Liver (tissue), 8 donors: ENCODE measurements at regions not wholly inside any gene's neighbourhood (a gene's known extent, or its start where the extent isn't known, plus 50 kb on each side); places are given as distances from the start of the nearest gene placed in this dataset.

ENCODE experiments used
- DNase-seq: peaks from one replicate; pipeline ENCODE4 v3.0.0-alpha.2; 2017; ENCODE audit warnings: low spot score
- H3K27ac ChIP-seq, 2 donors: one replicate each; pipeline ENCODE4 v1.7.0; 2013; ENCODE audit warnings: inconsistent platforms in 2 of 2, low read length in 2 of 2, control low read depth in 1 of 2, low read depth in 1 of 2, mild to moderate bottlenecking in 1 of 2
- H3K27me3 ChIP-seq, 4 donors: one replicate each; pipeline versions ENCODE4 v1.6.1 to v1.7.0; 2013; ENCODE audit warnings: low read length in 3 of 4, inconsistent platforms in 1 of 4, mild to moderate bottlenecking in 1 of 4, moderate library complexity in 1 of 4; ENCODE audit not compliant: control insufficient read depth in 4 of 4, insufficient read depth in 4 of 4
- H3K36me3 ChIP-seq, 4 donors: one replicate each; pipeline versions ENCODE4 v1.6.1 to v1.7.0; 2013; ENCODE audit warnings: low read length in 3 of 4, mild to moderate bottlenecking in 3 of 4, low read depth in 1 of 4, moderate library complexity in 1 of 4; ENCODE audit not compliant: control insufficient read depth in 4 of 4, insufficient read depth in 3 of 4
- H3K4me1 ChIP-seq, 4 donors: one replicate each; pipeline versions ENCODE4 v1.6.1 to v1.7.0; 2013; ENCODE audit warnings: low read length in 3 of 4, mild to moderate bottlenecking in 3 of 4, moderate library complexity in 1 of 4; ENCODE audit not compliant: control insufficient read depth in 4 of 4, insufficient read depth in 4 of 4
- H3K4me3 ChIP-seq, 3 donors: one replicate each; pipeline versions ENCODE4 v1.6.1 to v1.7.0; 2013; ENCODE audit warnings: low read length in 3 of 3, control low read depth in 1 of 3, low read depth in 1 of 3, mild to moderate bottlenecking in 1 of 3
- H3K9ac ChIP-seq, 2 donors: one replicate each; pipeline ENCODE4 v1.7.0; 2013; ENCODE audit warnings: low read length in 2 of 2, mild to moderate bottlenecking in 2 of 2, moderate library complexity in 2 of 2, control low read depth in 1 of 2, low read depth in 1 of 2
- H3K9me3 ChIP-seq, 4 donors: one replicate each; pipeline versions ENCODE4 v1.6.1 to v1.7.0; 2013; ENCODE audit warnings: low read length in 3 of 4; ENCODE audit not compliant: control insufficient read depth in 4 of 4
- ATF3 ChIP-seq: IDR thresholded peaks from 2 replicates; pipeline ENCODE4 v1.6.1; 2016; ENCODE audit warnings: antibody characterized with exemption
- CTCF ChIP-seq: fragments of 150-350 bp; IDR thresholded peaks from 2 replicates; pipeline ENCODE4 v1.5.1; 2017; ENCODE audit warnings: improper control_type of control experiment, low read depth, low read length; ENCODE audit not compliant: missing input control
- EGR1 ChIP-seq, 2 donors: IDR thresholded peaks; 2 replicates each; pipeline ENCODE4 v1.6.1; 2016 to 2018; ENCODE audit warnings: antibody characterized with exemption in 2 of 2, low read depth in 2 of 2
- FOXA1 ChIP-seq: IDR thresholded peaks from 2 replicates; pipeline ENCODE4 v1.6.1; 2016; ENCODE audit warnings: antibody characterized with exemption
- FOXA2 ChIP-seq: IDR thresholded peaks from 2 replicates; pipeline ENCODE4 v1.6.1; 2016; ENCODE audit warnings: antibody characterized with exemption
- GABPA ChIP-seq, 2 donors: IDR thresholded peaks in 1 of 2; conservative IDR thresholded peaks in 1 of 2; 2 replicates each; pipeline ENCODE4 v1.6.1; 2016; ENCODE audit warnings: antibody characterized with exemption in 2 of 2, mild to moderate bottlenecking in 1 of 2, moderate library complexity in 1 of 2
- HNF4A ChIP-seq, 2 donors: conservative IDR thresholded peaks; 2 replicates each; pipeline ENCODE4 v1.6.1; 2016; ENCODE audit warnings: antibody characterized with exemption in 2 of 2, mild to moderate bottlenecking in 2 of 2
- HNF4G ChIP-seq: IDR thresholded peaks from 2 replicates; pipeline ENCODE4 v1.6.1; 2016; ENCODE audit warnings: antibody characterized with exemption
- JUND ChIP-seq, 2 donors: IDR thresholded peaks; 2 replicates each; pipeline ENCODE4 v1.6.1; 2016; ENCODE audit warnings: antibody characterized with exemption in 2 of 2
- MAX ChIP-seq: IDR thresholded peaks from 2 replicates; pipeline ENCODE4 v1.6.1; 2016; ENCODE audit warnings: antibody characterized with exemption
- NR2F2 ChIP-seq: IDR thresholded peaks from 2 replicates; pipeline ENCODE4 v1.6.1; 2016; ENCODE audit warnings: antibody characterized with exemption
- RAD21 ChIP-seq, 2 donors: IDR thresholded peaks; 2 replicates each; pipeline ENCODE4 v1.6.1; 2016; ENCODE audit warnings: antibody characterized with exemption in 2 of 2, mild to moderate bottlenecking in 2 of 2
- REST ChIP-seq: IDR thresholded peaks from 2 replicates; pipeline ENCODE4 v1.6.1; 2016; ENCODE audit warnings: antibody characterized with exemption, mild to moderate bottlenecking
- RXRA ChIP-seq, 2 donors: IDR thresholded peaks; 2 replicates each; pipeline ENCODE4 v1.6.1; 2017 to 2018; ENCODE audit warnings: antibody characterized with exemption in 2 of 2, mild to moderate bottlenecking in 1 of 2
- SP1 ChIP-seq: IDR thresholded peaks from 2 replicates; pipeline ENCODE4 v1.6.1; 2018; ENCODE audit warnings: antibody characterized with exemption, mild to moderate bottlenecking
- TAF1 ChIP-seq: conservative IDR thresholded peaks from 2 replicates; pipeline ENCODE4 v1.6.1; 2016; ENCODE audit warnings: antibody characterized with exemption, mild to moderate bottlenecking
- YY1 ChIP-seq: IDR thresholded peaks from 2 replicates; pipeline ENCODE4 v1.6.1; 2016; ENCODE audit warnings: antibody characterized with exemption, mild to moderate bottlenecking
- ZBTB33 ChIP-seq: IDR thresholded peaks from 2 replicates; pipeline ENCODE4 v1.6.1; 2016; ENCODE audit warnings: antibody characterized with exemption
- WGBS: extraction: QIAGEN DNeasy Blood & Tissue Kit; methylation state at CpG from one replicate; pipeline ENCODE4 v1.1.7; 2013; 5-methylcytosine and 5-hydroxymethylcytosine counted together
- donor health status: healthy.
- donor health status: healthy.
- donor health status: healthy.
- donor health status: healthy.
- donor health status: healthy.

GRCh38 chr4:155611501-155611900 lies 55.1 kb upstream of the GUCY1A1 start:
- no peak for TF ChIP-seq CTCF
- no peak for TF ChIP-seq TAF1
- no peak for TF ChIP-seq FOXA1
- no peak for TF ChIP-seq HNF4A (conservative IDR thresholded peaks at IDR 0.05)
- TF ChIP-seq SP1: no peak
- no peak for TF ChIP-seq MAX
- no peak for TF ChIP-seq ATF3
- no peak for TF ChIP-seq YY1
- no peak for TF ChIP-seq RAD21 (IDR thresholded peaks at IDR 0.05)
- no peak for TF ChIP-seq REST
- no peak for TF ChIP-seq EGR1 (IDR thresholded peaks at IDR 0.05; ENCODE audit: low read depth in 2 of 2)
- no peak for TF ChIP-seq FOXA2
- TF ChIP-seq NR2F2: no peak
- TF ChIP-seq RXRA (IDR thresholded peaks at IDR 0.05): no peak
- no peak for TF ChIP-seq ZBTB33
- no peak for TF ChIP-seq JUND (IDR thresholded peaks at IDR 0.05)
- no peak for TF ChIP-seq HNF4G
- TF ChIP-seq GABPA (IDR thresholded peaks at IDR 0.05 in 1 of 2, conservative IDR thresholded peaks at IDR 0.05 in 1 of 2): no peak
- H3K9ac ChIP-seq: no peak overlapping the region
- H3K9me3 ChIP-seq: no peaks in the 10 kb centered on the region
- no peaks in the 10 kb centered on the region for H3K27me3 ChIP-seq
- 91% methylated on average over 4 of the region's 4 CpGs for WGBS
- no peak for DNase-seq
- no peak overlapping the region for H3K4me3 ChIP-seq
- no peaks in the 10 kb centered on the region for H3K4me1 ChIP-seq
- no peaks in the 10 kb centered on the region for H3K36me3 ChIP-seq
- no peak overlapping the region for H3K27ac ChIP-seq

GRCh38 chr4:155610143-155610542 lies 56.5 kb upstream of the GUCY1A1 start:
- no peaks in the 10 kb centered on the region for H3K4me1 ChIP-seq
- H3K9ac ChIP-seq: no peak overlapping the region
- 91% methylated on average over 5 of the region's 5 CpGs for WGBS
- TF ChIP-seq REST: no peak
- TF ChIP-seq SP1: no peak
- no peak for TF ChIP-seq CTCF
- no peak for TF ChIP-seq NR2F2
- H3K9me3 ChIP-seq: no peaks in the 10 kb centered on the region
- DNase-seq: no peak
- no peaks in the 10 kb centered on the region for H3K27me3 ChIP-seq
- H3K4me3 ChIP-seq: no peak overlapping the region
- no peak overlapping the region for H3K27ac ChIP-seq
- H3K36me3 ChIP-seq: no peaks in the 10 kb centered on the region
